Skeletal muscle tissue (tissue), 3 donors: ENCODE measurements at regions not wholly inside any gene's neighbourhood (a gene's known extent, or its start where the extent isn't known, plus 50 kb on each side); places are given as distances from the start of the nearest gene placed in this dataset.

Experiments used
- H3K27ac ChIP-seq: one replicate; pipeline ENCODE4 v1.7.0; 2013; ENCODE audit warnings: mild to moderate bottlenecking, low read depth, low read length, inconsistent platforms
- H3K27me3 ChIP-seq, 3 donors: one replicate each; pipeline ENCODE4 v1.7.0; 2013; ENCODE audit warnings: low read length in 3 of 3; ENCODE audit not compliant: control insufficient read depth in 3 of 3, insufficient read depth in 3 of 3
- H3K36me3 ChIP-seq, 3 donors: one replicate each; pipeline ENCODE4 v1.7.0; 2013; ENCODE audit warnings: low read length in 3 of 3; ENCODE audit not compliant: control insufficient read depth in 3 of 3, insufficient read depth in 3 of 3
- H3K4me1 ChIP-seq, 3 donors: one replicate each; pipeline ENCODE4 v1.7.0; 2013; ENCODE audit warnings: low read length in 3 of 3, mild to moderate bottlenecking in 3 of 3; ENCODE audit not compliant: control insufficient read depth in 3 of 3, insufficient read depth in 3 of 3
- H3K4me3 ChIP-seq, 3 donors: one replicate each; pipeline ENCODE4 v1.7.0; 2013; ENCODE audit warnings: low read length in 3 of 3
- H3K9ac ChIP-seq, 3 donors: one replicate each; pipeline ENCODE4 v1.7.0; 2013; ENCODE audit warnings: low read length in 3 of 3, mild to moderate bottlenecking in 3 of 3, moderate library complexity in 2 of 3, low read depth in 1 of 3
- H3K9me3 ChIP-seq, 3 donors: one replicate each; pipeline ENCODE4 v1.7.0; 2013; ENCODE audit warnings: low read length in 3 of 3; ENCODE audit not compliant: control insufficient read depth in 3 of 3
- donor health status: Osteomylitis.

DNA sequence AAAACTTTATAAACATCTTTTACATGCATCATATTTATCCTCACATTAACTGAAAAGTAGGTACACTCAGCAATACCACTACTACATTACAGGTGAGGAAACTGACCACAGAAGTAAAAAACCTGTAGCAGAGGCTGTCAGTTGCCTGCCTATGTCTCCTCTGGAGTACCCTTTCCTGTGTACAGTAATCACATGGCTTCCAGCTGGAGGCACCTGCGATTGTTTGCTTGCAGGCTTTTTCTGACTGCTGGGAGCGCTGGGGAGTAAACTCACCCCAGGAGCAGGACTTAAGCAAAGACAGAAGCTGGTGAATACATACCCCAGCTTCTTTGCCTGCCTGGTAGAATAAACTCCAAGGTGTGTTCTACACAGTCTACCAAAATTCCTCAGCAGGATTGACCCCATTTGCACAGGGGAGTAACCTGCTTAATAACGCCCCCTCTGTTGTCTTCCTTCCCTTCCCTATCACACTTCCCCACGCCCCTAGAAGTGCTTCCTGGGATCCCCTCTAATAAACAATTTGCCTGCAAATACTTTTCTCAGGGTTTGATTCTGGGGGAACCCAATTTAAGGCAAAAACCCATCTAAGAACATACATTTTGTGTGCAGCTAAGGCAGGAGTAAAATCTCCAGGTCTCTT, 138.9 kb downstream of the PTH2R start:
- H3K9ac ChIP-seq, result no peak overlapping the region
- no peaks in the 10 kb centered on the region for H3K27me3 ChIP-seq
- H3K4me3 ChIP-seq, result no peak overlapping the region
- H3K36me3 ChIP-seq, result no peaks in the 10 kb centered on the region
- no peaks in the 10 kb centered on the region for H3K4me1 ChIP-seq
- H3K9me3 ChIP-seq, result no peaks in the 10 kb centered on the region
- no peak overlapping the region for H3K27ac ChIP-seq

DNA sequence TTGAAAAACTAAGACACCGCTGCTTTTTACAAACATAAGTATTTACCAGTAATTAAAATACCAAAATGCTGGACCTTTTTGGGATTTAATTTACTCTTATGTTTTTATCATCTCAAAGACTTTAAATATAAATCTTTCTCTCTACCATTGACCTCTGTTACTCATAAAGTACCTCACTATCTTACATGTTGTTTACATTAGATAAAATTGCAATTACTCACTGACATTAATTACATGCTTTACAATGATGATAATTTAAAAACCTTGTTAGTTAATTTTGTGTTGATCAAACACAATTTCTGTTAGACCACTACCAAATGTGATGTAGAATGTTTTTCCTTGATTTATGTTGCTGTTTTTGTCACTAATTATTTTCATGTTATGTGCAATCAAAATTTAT, 139.5 kb downstream of the PTH2R start:
- Histone ChIP-seq H3K36me3 (no peaks in the 10 kb centered on the region), H3K27me3 (no peaks in the 10 kb centered on the region), H3K4me1 (no peaks in the 10 kb centered on the region), H3K27ac (no peak overlapping the region), H3K9me3 (no peaks in the 10 kb centered on the region), H3K4me3 (no peak overlapping the region), H3K9ac (no peak overlapping the region)

DNA sequence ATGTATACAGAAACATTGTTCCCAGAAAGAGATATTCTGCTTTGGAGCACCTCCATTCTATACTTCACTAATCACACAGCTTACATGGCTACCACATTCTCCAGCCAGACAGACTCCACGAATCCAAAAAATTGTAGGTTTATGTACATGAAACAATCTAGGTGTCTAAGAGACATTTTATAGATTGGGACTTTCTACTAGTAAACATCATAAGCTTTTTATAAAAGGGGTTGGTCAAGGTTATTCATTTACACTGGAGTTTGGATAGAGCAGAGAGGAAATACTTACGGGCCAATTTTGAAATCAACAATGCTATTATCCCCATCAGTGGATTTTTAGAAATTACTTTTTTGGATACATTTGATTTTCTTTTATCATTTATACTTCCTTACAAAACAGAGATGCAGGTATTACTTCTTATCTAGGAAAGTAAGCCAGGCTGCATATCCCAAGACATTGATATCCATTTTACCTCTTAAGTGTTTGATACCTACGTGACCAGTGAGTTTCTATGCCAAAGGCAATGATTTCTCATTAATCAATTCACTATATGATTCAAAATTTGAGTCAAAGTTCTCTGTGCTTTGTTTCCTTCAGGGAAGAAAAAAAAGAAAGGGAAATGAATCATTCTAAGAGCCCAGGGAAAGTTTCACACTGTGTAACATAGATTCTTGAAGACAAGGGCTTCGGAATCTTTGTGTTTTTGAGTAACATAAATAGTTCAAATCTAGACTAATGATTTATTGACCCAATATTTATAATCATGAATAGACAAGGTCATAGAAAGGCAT, 140.5 kb downstream of the PTH2R start:
- no peak overlapping the region for H3K27ac ChIP-seq
- H3K9me3 ChIP-seq, result no peaks in the 10 kb centered on the region
- no peak overlapping the region for H3K9ac ChIP-seq
- no peaks in the 10 kb centered on the region for H3K4me1 ChIP-seq
- no peak overlapping the region for H3K4me3 ChIP-seq
- H3K36me3 ChIP-seq, result no peaks in the 10 kb centered on the region
- no peaks in the 10 kb centered on the region for H3K27me3 ChIP-seq

DNA sequence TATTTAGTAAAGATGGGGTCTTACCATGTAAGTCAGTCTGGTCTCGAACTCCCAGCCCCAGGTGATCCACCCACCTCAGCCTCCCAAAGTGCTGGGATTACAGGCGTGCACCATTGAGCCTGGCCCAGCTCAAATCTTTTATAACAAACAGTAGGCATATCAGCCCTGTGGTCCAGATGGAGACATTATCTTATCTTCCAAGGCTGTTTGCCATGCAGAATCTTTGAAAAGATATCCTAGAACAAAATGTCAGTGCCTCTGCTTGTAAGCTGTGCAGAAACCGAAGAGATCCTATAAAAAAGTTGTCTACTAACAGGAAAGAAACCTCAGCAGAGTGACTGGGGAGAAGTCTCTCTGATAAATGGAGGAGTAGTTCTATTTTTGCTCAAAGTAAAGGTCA, 142.1 kb downstream of the PTH2R start:
- Histone ChIP-seq H3K4me1 (no peaks in the 10 kb centered on the region), H3K9ac (no peak overlapping the region), H3K4me3 (no peak overlapping the region), H3K27me3 (no peaks in the 10 kb centered on the region), H3K9me3 (no peaks in the 10 kb centered on the region), H3K27ac (no peak overlapping the region), H3K36me3 (no peaks in the 10 kb centered on the region)

DNA sequence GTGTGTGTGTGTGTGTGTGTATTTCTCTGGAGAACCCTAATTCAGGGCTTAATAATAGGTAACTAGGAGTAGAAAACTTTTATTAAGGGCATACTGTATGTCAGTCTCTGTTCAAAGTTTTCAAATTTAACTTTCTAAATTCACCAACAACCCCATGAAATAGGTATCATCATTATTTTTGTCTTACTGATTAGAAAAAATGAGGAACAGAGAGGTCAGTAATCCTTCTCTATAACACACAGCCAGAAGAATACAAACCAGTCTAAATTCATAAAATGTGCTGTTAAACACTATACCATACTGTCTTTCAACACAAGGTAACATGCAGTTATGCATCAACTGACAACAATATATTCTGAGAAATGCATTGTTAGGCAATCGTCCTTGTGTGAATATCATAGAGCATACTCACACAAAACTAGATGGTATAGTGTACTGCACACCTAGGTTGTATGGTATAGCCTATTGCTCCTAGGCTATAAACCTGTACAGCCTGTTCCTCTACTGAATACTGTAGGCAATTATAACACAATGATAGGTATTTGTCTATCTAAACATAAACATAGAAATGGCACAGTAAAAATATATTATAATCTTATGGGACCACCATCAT, 143.1 kb downstream of the PTH2R start:
- Histone ChIP-seq H3K27ac (no peak overlapping the region), H3K9ac (no peak overlapping the region), H3K9me3 (no peaks in the 10 kb centered on the region), H3K27me3 (no peaks in the 10 kb centered on the region), H3K4me3 (no peak overlapping the region), H3K36me3 (no peaks in the 10 kb centered on the region), H3K4me1 (no peaks in the 10 kb centered on the region)

DNA sequence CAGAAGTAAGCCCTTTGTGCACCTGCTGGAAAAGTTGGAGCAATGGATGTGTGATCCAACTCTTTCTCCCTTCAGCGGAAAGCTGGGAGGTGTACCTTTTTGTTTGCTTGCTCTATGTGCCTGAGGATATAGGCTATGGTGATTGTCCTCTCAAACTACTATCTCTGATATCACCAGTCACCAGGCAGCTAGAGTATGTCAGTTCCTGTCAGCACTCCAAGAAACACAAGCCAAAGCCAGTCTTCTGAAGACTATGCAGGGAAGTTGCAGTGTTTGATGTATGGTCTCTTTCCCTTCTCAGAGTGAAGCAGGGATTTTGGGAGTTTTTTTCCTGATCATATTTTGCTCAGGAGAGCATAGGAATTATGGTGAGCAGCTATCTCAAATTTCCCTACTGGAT, 146.4 kb downstream of the PTH2R start:
- H3K27me3 ChIP-seq, result no peaks in the 10 kb centered on the region
- H3K4me1 ChIP-seq, result no peaks in the 10 kb centered on the region
- no peaks in the 10 kb centered on the region for H3K36me3 ChIP-seq
- no peaks in the 10 kb centered on the region for H3K9me3 ChIP-seq
- H3K27ac ChIP-seq, result no peak overlapping the region
- H3K4me3 ChIP-seq, result no peak overlapping the region
- no peak overlapping the region for H3K9ac ChIP-seq

DNA sequence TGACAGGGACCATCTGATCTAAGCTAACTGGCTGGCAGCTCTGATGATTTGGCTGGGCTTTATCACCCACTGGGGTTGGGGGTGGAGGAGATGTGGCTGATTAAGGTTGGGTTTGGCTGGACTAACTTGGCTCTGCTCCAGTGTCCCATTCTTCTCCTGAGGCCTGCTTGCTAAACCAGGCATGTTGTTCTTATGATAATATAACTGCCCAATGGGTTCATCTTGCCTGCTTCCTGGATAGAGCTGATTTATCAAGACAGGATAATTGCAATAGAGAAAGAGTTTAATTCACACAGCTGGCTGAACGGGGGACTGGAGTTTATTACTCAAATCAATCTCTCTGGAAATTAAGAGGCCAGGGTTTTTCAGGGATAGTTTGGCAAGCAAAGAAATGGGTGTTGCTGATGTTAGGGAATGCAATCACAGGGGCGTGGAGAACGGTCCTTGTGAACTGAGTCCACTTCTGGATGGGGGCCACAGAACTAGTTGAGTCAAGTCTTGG, 150.4 kb downstream of the PTH2R start:
- Histone ChIP-seq H3K27ac (no peak overlapping the region), H3K27me3 (no peaks in the 10 kb centered on the region), H3K9ac (no peak overlapping the region), H3K4me1 (no peaks in the 10 kb centered on the region), H3K4me3 (no peak overlapping the region), H3K9me3 (no peaks in the 10 kb centered on the region), H3K36me3 (no peaks in the 10 kb centered on the region)

DNA sequence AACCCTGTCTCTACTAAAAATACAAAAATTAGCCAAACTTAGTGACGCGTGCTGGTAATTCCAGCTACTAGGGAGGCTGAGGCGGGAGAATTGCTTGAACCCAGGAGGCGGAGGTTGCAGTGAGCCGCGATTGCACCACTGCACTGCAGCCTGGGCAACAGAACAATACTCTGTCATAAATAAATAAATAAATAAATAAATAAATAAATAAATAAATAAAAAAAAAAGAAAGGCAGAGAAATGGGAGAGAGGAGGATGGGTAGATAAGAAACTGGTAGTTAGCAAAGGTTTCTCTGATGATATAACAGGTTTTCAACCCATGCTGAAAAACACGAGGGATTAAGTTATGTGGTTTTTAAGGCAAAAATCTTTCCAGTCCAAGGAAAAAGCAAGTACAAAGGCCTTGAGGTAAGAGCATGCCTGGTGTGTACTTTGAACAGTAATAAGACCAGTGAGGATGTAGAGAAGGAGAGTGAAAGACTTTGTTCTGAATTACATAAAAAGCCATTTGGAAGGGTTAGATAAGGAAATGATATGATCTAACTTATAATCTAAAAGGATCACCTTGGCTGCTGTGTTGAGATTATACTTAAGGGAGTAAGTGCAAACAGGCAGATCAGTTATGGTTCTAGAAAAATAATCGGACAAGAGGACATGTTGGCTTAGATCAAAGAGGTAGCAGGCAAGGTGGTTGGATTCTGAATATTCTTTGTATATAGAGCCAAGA, 159.3 kb downstream of the PTH2R start:
- no peak overlapping the region for H3K4me3 ChIP-seq
- no peaks in the 10 kb centered on the region for H3K4me1 ChIP-seq
- H3K9me3 ChIP-seq, result no peaks in the 10 kb centered on the region
- H3K27me3 ChIP-seq, result no peaks in the 10 kb centered on the region
- no peak overlapping the region for H3K27ac ChIP-seq
- H3K9ac ChIP-seq, result no peak overlapping the region
- H3K36me3 ChIP-seq, result no peaks in the 10 kb centered on the region

DNA sequence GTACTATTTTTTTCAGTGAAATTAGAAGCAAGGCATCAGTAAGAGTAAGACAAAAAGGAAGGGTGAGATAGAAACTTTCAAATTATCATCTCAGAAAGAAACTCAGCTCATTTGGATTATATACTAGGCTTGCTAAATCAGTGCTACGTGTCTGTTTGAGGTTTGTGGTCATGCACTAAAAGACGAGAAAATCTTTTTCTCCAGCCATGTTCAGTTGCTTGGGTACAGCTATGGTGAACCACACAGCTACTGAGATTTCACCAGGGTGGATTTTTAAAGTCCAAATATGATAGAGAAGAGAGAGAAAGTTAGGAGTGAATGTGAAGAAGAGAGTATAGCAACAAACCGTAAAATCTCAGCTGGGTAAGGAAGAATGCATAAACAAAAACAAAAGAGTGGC, 161.6 kb downstream of the PTH2R start:
- Histone ChIP-seq H3K4me3 (no peak overlapping the region), H3K9ac (no peak overlapping the region), H3K9me3 (no peaks in the 10 kb centered on the region), H3K4me1 (no peaks in the 10 kb centered on the region), H3K27me3 (no peaks in the 10 kb centered on the region), H3K27ac (no peak overlapping the region), H3K36me3 (no peaks in the 10 kb centered on the region)

DNA sequence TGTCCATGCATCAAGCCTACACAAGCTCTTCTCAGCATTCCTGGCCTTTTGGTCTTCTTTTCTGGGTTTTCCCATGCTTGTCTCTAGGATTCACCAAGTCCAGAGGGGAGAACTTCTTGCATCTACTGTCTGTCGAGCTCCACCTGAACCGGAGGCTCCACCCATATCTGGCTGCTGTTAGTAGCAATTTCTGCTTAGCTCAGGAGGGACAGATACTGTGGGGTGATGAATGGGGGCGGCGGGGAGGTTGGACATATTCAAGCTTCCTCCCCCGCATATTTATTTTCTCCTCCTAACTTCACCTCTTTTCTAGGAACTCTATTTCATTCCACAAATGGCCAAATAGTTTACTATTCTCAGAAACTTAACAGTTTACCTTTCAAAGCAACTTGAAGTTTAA, 163.5 kb downstream of the PTH2R start:
- Histone ChIP-seq H3K36me3 (no peaks in the 10 kb centered on the region), H3K27ac (no peak overlapping the region), H3K27me3 (no peaks in the 10 kb centered on the region), H3K4me1 (no peaks in the 10 kb centered on the region), H3K9me3 (no peaks in the 10 kb centered on the region), H3K4me3 (no peak overlapping the region), H3K9ac (no peak overlapping the region)
